ENCODE measurements at regions not wholly inside any gene's neighbourhood (a gene's known extent, or its start where the extent isn't known, plus 50 kb on each side); places are given as distances from the start of the nearest gene placed in this dataset.

GRCh38 chr4:162509333-162509732 lies 345.5 kb upstream of the FSTL5 start:
- H3K27me3 ChIP-seq: no peaks in the 10 kb centered on the region
- no peaks in the 10 kb centered on the region for H3F3A ChIP-seq (ENCODE audit: low read depth)
- DNase-seq (ENCODE audit: low spot score): no peak
- no peaks in the 10 kb centered on the region for H3K36me3 ChIP-seq
- no peaks in the 10 kb centered on the region for H3K79me2 ChIP-seq (ENCODE audit: low read depth)
- H2AFZ ChIP-seq (replicated peaks): no peak overlapping the region
- no peaks in the 10 kb centered on the region for H3K36me3 Mint-ChIP-seq
- no peaks in the 10 kb centered on the region for H3K4me1 Mint-ChIP-seq
- no peaks in the 10 kb centered on the region for H3K4me1 ChIP-seq
- H3K4me2 ChIP-seq: no peak overlapping the region
- H4K20me1 ChIP-seq (ENCODE audit: low read depth): no peaks in the 10 kb centered on the region
- TF ChIP-seq EZH2 (IDR thresholded peaks at IDR 0.05) (no peak), EZH2phosphoT487 (IDR thresholded peaks at IDR 0.05) (no peak), CTCF (IDR thresholded peaks at IDR 0.05) (no peak)
- H3K27ac ChIP-seq: no peak overlapping the region
- H3K9me3 ChIP-seq (ENCODE audit: low read depth): no peaks in the 10 kb centered on the region
- no peak overlapping the region for H3K4me3 ChIP-seq
- no peaks in the 10 kb centered on the region for H3K9me3 Mint-ChIP-seq
- no peak overlapping the region for H3K9ac ChIP-seq
- H3K4me3 Mint-ChIP-seq: no peak overlapping the region
- no peaks in the 10 kb centered on the region for H3K27me3 Mint-ChIP-seq (ENCODE audit: insufficient read depth, low read depth)
- no peak overlapping the region for H3K27ac Mint-ChIP-seq

- Mint-ChIP-seq H3K27me3 (ENCODE audit: insufficient read depth, low read depth) (no peaks in the 10 kb centered on the region), H3K4me1 (no peaks in the 10 kb centered on the region), H3K4me3 (no peak overlapping the region), H3K36me3 (no peaks in the 10 kb centered on the region), H3K27ac (no peak overlapping the region), H3K9me3 (no peaks in the 10 kb centered on the region)
- Histone ChIP-seq H4K20me1 (ENCODE audit: low read depth) (no peaks in the 10 kb centered on the region), H3K79me2 (ENCODE audit: low read depth) (no peaks in the 10 kb centered on the region), H3K9me3 (ENCODE audit: low read depth) (no peaks in the 10 kb centered on the region), H3K36me3 (no peaks in the 10 kb centered on the region), H3K4me1 (no peaks in the 10 kb centered on the region), H3K4me2 (no peak overlapping the region), H3F3A (ENCODE audit: low read depth) (no peaks in the 10 kb centered on the region), H3K9ac (no peak overlapping the region), H3K27ac (no peak overlapping the region), H3K4me3 (no peak overlapping the region), H3K27me3 (no peaks in the 10 kb centered on the region), H2AFZ (replicated peaks) (peak overlapping the region; percentile 30)
- DNase-seq (ENCODE audit: low spot score): no peak
- TF ChIP-seq EZH2 (IDR thresholded peaks at IDR 0.05) (no peak), EZH2phosphoT487 (IDR thresholded peaks at IDR 0.05) (no peak), CTCF (IDR thresholded peaks at IDR 0.05) (no peak)
These were observed 342.5 kb upstream of the FSTL5 start for GRCh38 chr4:162506253-162506652.

- no peaks in the 10 kb centered on the region for H3K9me3 ChIP-seq (ENCODE audit: low read depth)
- no peak for TF ChIP-seq EZH2 (IDR thresholded peaks at IDR 0.05)
- TF ChIP-seq EZH2phosphoT487 (IDR thresholded peaks at IDR 0.05): no peak
- TF ChIP-seq CTCF (IDR thresholded peaks at IDR 0.05): no peak
- Mint-ChIP-seq H3K4me3 (no peak overlapping the region), H3K4me1 (no peaks in the 10 kb centered on the region), H3K36me3 (no peaks in the 10 kb centered on the region), H3K9me3 (no peaks in the 10 kb centered on the region), H3K27ac (no peak overlapping the region), H3K27me3 (ENCODE audit: insufficient read depth, low read depth) (no peaks in the 10 kb centered on the region)
- no peak overlapping the region for H2AFZ ChIP-seq (replicated peaks)
- H3F3A ChIP-seq (ENCODE audit: low read depth): no peaks in the 10 kb centered on the region
- H3K79me2 ChIP-seq (ENCODE audit: low read depth): no peaks in the 10 kb centered on the region
- no peak overlapping the region for H3K4me2 ChIP-seq
- DNase-seq (ENCODE audit: low spot score): no peak
- no peaks in the 10 kb centered on the region for H3K4me1 ChIP-seq
- H3K9ac ChIP-seq: no peak overlapping the region
- no peaks in the 10 kb centered on the region for H3K27me3 ChIP-seq
- no peaks in the 10 kb centered on the region for H4K20me1 ChIP-seq (ENCODE audit: low read depth)
- H3K4me3 ChIP-seq: no peak overlapping the region
- H3K27ac ChIP-seq: no peak overlapping the region
- H3K36me3 ChIP-seq: no peaks in the 10 kb centered on the region
These were observed 340.1 kb upstream of the FSTL5 start for GRCh38 chr4:162503868-162504267.

- Histone ChIP-seq H3K4me1 (no peaks in the 10 kb centered on the region), H3K27ac (no peak overlapping the region), H3K9me3 (ENCODE audit: low read depth) (no peaks in the 10 kb centered on the region), H2AFZ (replicated peaks) (no peak overlapping the region), H3K4me2 (no peak overlapping the region), H3F3A (ENCODE audit: low read depth) (no peaks in the 10 kb centered on the region), H3K9ac (no peak overlapping the region), H3K79me2 (ENCODE audit: low read depth) (no peaks in the 10 kb centered on the region), H3K4me3 (no peak overlapping the region), H3K27me3 (no peaks in the 10 kb centered on the region), H4K20me1 (ENCODE audit: low read depth) (no peaks in the 10 kb centered on the region), H3K36me3 (no peaks in the 10 kb centered on the region)
- Mint-ChIP-seq H3K27me3 (ENCODE audit: insufficient read depth, low read depth) (no peaks in the 10 kb centered on the region), H3K4me1 (no peaks in the 10 kb centered on the region), H3K4me3 (no peak overlapping the region), H3K9me3 (no peaks in the 10 kb centered on the region), H3K36me3 (no peaks in the 10 kb centered on the region), H3K27ac (no peak overlapping the region)
- TF ChIP-seq EZH2phosphoT487 (IDR thresholded peaks at IDR 0.05): no peak
- no peak for TF ChIP-seq EZH2 (IDR thresholded peaks at IDR 0.05)
- TF ChIP-seq CTCF (IDR thresholded peaks at IDR 0.05): no peak
- DNase-seq (ENCODE audit: low spot score): no peak
These were observed 338.3 kb upstream of the FSTL5 start for GRCh38 chr4:162502109-162502508.
